HEK293 (cell line): ENCODE measurements at regions not wholly inside any gene's neighbourhood (a gene's known extent, or its start where the extent isn't known, plus 50 kb on each side); places are given as distances from the start of the nearest gene placed in this dataset.

Experiments
- ZNF423 ChIP-seq: fragments of 450-650 bp; formaldehyde crosslinking; IDR thresholded peaks from 2 replicates; pipeline ENCODE4 v1.5.1; 2016; ENCODE audit warnings: missing biosample characterization, missing genetic modification characterization
- ZNF768 ChIP-seq: fragments of 450-650 bp; formaldehyde crosslinking; IDR thresholded peaks from 2 replicates; pipeline ENCODE4 v1.5.1; 2018; ENCODE audit warnings: missing biosample characterization, mild to moderate bottlenecking, missing genetic modification characterization
- TF ChIP-seq, protein P1 (sequence below): fragments of 450-650 bp; formaldehyde crosslinking; IDR thresholded peaks from 2 replicates; pipeline ENCODE4 v1.5.1; 2016; ENCODE audit warnings: missing biosample characterization, missing genetic modification characterization
- TF ChIP-seq, protein P2 (sequence below): fragments of 450-650 bp; formaldehyde crosslinking; IDR thresholded peaks from 2 replicates; pipeline ENCODE4 v1.5.1; 2016; ENCODE audit warnings: missing biosample characterization, missing genetic modification characterization
- TF ChIP-seq, protein P3 (sequence below): fragments of 450-650 bp; formaldehyde crosslinking; IDR thresholded peaks from 2 replicates; pipeline ENCODE4 v1.5.1; 2016; ENCODE audit warnings: missing biosample characterization, missing genetic modification characterization

DNA sequence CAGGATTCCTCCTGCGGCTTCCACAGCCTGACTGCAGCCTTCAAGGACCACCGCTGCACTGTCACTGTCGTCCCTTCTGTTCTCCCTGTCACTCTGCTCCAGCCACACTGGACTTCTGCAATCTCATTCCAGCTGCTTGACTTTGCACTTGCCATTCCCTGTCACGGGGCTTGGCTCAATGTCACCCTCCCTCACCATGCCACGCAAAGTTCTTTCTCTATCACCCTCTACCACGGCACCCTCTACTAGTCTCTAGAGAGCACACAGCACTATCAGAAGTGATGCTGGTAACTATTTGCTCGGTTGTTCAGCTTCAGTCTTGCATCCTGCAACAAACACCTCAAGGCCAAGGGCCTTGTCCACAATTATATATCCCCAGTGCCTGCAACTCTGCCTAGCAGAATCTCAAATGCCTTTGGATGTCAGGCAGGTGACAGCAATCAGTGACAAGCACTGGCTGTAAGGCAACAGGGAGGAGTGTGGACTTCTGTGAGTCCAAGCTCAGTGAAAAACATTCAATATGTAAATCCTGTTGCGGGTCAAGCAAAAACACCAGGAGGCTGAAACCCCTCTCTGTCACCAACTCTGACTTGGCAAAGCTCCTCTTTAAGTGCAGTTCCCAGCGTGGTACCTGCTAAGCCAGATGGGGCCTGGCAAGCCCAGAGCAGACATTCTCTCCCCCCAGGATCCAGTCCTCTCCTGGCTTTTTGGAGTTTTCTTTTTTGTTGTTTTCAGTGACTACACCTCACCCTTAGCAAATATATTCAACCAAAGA is 259.9 kb downstream of the FGFR2 start:
- TF ChIP-seq, protein P1, sequence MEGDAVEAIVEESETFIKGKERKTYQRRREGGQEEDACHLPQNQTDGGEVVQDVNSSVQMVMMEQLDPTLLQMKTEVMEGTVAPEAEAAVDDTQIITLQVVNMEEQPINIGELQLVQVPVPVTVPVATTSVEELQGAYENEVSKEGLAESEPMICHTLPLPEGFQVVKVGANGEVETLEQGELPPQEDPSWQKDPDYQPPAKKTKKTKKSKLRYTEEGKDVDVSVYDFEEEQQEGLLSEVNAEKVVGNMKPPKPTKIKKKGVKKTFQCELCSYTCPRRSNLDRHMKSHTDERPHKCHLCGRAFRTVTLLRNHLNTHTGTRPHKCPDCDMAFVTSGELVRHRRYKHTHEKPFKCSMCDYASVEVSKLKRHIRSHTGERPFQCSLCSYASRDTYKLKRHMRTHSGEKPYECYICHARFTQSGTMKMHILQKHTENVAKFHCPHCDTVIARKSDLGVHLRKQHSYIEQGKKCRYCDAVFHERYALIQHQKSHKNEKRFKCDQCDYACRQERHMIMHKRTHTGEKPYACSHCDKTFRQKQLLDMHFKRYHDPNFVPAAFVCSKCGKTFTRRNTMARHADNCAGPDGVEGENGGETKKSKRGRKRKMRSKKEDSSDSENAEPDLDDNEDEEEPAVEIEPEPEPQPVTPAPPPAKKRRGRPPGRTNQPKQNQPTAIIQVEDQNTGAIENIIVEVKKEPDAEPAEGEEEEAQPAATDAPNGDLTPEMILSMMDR (tag by site-specific recombination) = no peak
- TF ChIP-seq ZNF423 (tag by site-specific recombination) (no peak), ZNF768 (tag by site-specific recombination) (no peak)
- TF ChIP-seq, protein P2, sequence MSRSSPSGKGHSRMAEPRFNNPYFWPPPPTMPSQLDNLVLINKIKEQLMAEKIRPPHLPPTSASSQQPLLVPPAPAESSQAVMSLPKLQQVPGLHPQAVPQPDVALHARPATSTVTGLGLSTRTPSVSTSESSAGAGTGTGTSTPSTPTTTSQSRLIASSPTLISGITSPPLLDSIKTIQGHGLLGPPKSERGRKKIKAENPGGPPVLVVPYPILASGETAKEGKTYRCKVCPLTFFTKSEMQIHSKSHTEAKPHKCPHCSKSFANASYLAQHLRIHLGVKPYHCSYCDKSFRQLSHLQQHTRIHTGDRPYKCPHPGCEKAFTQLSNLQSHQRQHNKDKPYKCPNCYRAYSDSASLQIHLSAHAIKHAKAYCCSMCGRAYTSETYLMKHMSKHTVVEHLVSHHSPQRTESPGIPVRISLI = no peak
- TF ChIP-seq, protein P3, sequence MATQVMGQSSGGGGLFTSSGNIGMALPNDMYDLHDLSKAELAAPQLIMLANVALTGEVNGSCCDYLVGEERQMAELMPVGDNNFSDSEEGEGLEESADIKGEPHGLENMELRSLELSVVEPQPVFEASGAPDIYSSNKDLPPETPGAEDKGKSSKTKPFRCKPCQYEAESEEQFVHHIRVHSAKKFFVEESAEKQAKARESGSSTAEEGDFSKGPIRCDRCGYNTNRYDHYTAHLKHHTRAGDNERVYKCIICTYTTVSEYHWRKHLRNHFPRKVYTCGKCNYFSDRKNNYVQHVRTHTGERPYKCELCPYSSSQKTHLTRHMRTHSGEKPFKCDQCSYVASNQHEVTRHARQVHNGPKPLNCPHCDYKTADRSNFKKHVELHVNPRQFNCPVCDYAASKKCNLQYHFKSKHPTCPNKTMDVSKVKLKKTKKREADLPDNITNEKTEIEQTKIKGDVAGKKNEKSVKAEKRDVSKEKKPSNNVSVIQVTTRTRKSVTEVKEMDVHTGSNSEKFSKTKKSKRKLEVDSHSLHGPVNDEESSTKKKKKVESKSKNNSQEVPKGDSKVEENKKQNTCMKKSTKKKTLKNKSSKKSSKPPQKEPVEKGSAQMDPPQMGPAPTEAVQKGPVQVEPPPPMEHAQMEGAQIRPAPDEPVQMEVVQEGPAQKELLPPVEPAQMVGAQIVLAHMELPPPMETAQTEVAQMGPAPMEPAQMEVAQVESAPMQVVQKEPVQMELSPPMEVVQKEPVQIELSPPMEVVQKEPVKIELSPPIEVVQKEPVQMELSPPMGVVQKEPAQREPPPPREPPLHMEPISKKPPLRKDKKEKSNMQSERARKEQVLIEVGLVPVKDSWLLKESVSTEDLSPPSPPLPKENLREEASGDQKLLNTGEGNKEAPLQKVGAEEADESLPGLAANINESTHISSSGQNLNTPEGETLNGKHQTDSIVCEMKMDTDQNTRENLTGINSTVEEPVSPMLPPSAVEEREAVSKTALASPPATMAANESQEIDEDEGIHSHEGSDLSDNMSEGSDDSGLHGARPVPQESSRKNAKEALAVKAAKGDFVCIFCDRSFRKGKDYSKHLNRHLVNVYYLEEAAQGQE (tag by site-specific recombination) = no peak
